GM23338 (cell line): ENCODE measurements at regions not wholly inside any gene's neighbourhood (a gene's known extent, or its start where the extent isn't known, plus 50 kb on each side); places are given as distances from the start of the nearest gene placed in this dataset.

Source experiments
- ATAC-seq: fragments of 200-7000 bp; cut with Tn5 transposase; 3 replicates; pipeline ENCODE4 v1.9.1; 2020
- DNase-seq: peaks from one replicate; pipeline ENCODE4 v3.0.0-alpha.2; 2015; ENCODE audit warnings: low spot score
- H2AFZ ChIP-seq: fragments of 200-600 bp; sonication (generic); 2 replicates; pipeline ENCODE4 v1.8.0; 2016; ENCODE audit warnings: antibody characterized with exemption, mild to moderate bottlenecking, moderate library complexity
- H3F3A ChIP-seq: fragments of 200-600 bp; sonication (generic); replicated peaks from 2 replicates; pipeline ENCODE4 v1.8.0; 2017; ENCODE audit warnings: antibody characterized with exemption, mixed run types, low read depth
- H3K27ac ChIP-seq: fragments of 200-600 bp; sonication (generic); 2 replicates; pipeline ENCODE4 v1.6.1; 2016; ENCODE audit warnings: low read depth
- H3K27me3 ChIP-seq: fragments of 200-600 bp; sonication (generic); 2 replicates; pipeline ENCODE4 v1.8.0; 2016; ENCODE audit warnings: mild to moderate bottlenecking, mixed run types, moderate library complexity; ENCODE audit not compliant: insufficient read depth
- H3K36me3 ChIP-seq: fragments of 200-600 bp; sonication (generic); 2 replicates; pipeline ENCODE4 v1.8.0; 2016; ENCODE audit warnings: mild to moderate bottlenecking; ENCODE audit not compliant: insufficient read depth
- H3K4me1 ChIP-seq: fragments of 200-600 bp; sonication (generic); 2 replicates; pipeline ENCODE4 v1.8.0; 2016; ENCODE audit warnings: mild to moderate bottlenecking, moderate library complexity; ENCODE audit not compliant: insufficient read depth
- H3K4me2 ChIP-seq: fragments of 200-600 bp; sonication (generic); 2 replicates; pipeline ENCODE4 v1.7.1; 2017; ENCODE audit warnings: mixed run types
- H3K4me3 ChIP-seq: fragments of 200-600 bp; sonication (generic); 2 replicates; pipeline ENCODE4 v1.6.1; 2016; ENCODE audit warnings: mixed run types
- H3K79me2 ChIP-seq: fragments of 200-600 bp; sonication (generic); replicated peaks from 2 replicates; pipeline ENCODE4 v1.8.0; 2017; ENCODE audit warnings: mild to moderate bottlenecking; ENCODE audit not compliant: insufficient read depth
- H3K9me2 ChIP-seq: fragments of 200-600 bp; sonication (generic); 2 replicates; pipeline ENCODE4 v1.8.0; 2017; ENCODE audit not compliant: insufficient read depth
- H4K20me1 ChIP-seq: fragments of 200-600 bp; sonication (generic); replicated peaks from 2 replicates; pipeline ENCODE4 v1.8.0; 2017; ENCODE audit warnings: mild to moderate bottlenecking; ENCODE audit not compliant: insufficient read depth
- H3K27ac Mint-ChIP-seq: 2 replicates; pipeline ENCODE4 v1.8.0; 2020; ENCODE audit warnings: inconsistent platforms, mild to moderate bottlenecking, moderate library complexity, mixed read lengths
- H3K27me3 Mint-ChIP-seq: 3 replicates; pipeline ENCODE4 v1.8.0; 2022; ENCODE audit warnings: low read depth, mild to moderate bottlenecking, moderate library complexity, mixed read lengths, inconsistent platforms; ENCODE audit not compliant: insufficient read depth, poor library complexity
- H3K36me3 Mint-ChIP-seq: 3 replicates; pipeline ENCODE4 v1.8.0; 2021; ENCODE audit warnings: low read depth, mild to moderate bottlenecking, inconsistent platforms, moderate library complexity, mixed read lengths
- H3K4me1 Mint-ChIP-seq: 3 replicates; pipeline ENCODE4 v1.8.0; 2020; ENCODE audit warnings: mild to moderate bottlenecking, inconsistent platforms, mixed read lengths
- H3K4me3 Mint-ChIP-seq: 3 replicates; pipeline ENCODE4 v1.8.0; 2021; ENCODE audit warnings: moderate library complexity, mild to moderate bottlenecking, inconsistent platforms, mixed read lengths
- H3K9me3 Mint-ChIP-seq: 3 replicates; pipeline ENCODE4 v1.8.0; 2020; ENCODE audit warnings: moderate library complexity, mild to moderate bottlenecking, inconsistent platforms, mixed read lengths
- CREB1 ChIP-seq: fragments of 250-450 bp; sonication (Bioruptor Pico); IDR thresholded peaks from 2 replicates; pipeline ENCODE4 v1.5.0; 2020; ENCODE audit warnings: low read depth, mild to moderate bottlenecking, moderate library complexity
- EZH2 ChIP-seq: fragments of 200-600 bp; sonication (generic); IDR thresholded peaks from one replicate; pipeline ENCODE4 v1.8.0; 2017; ENCODE audit warnings: antibody characterized with exemption, mild to moderate bottlenecking, low read depth; ENCODE audit not compliant: unreplicated experiment
- EZH2phosphoT487 ChIP-seq: fragments of 200-600 bp; sonication (generic); IDR thresholded peaks from one replicate; pipeline ENCODE4 v1.8.1; 2018; ENCODE audit warnings: antibody characterized with exemption; ENCODE audit not compliant: unreplicated experiment
- JUNB ChIP-seq: IDR thresholded peaks from one replicate; pipeline ENCODE4 v1.6.1; 2016; ENCODE audit warnings: antibody characterized with exemption; ENCODE audit not compliant: unreplicated experiment
- NANOG ChIP-seq: IDR thresholded peaks from 2 replicates; pipeline ENCODE4 v1.6.1; 2016; ENCODE audit warnings: antibody characterized with exemption, borderline replicate concordance
- POLR2AphosphoS5 ChIP-seq: IDR thresholded peaks from 2 replicates; pipeline ENCODE4 v1.6.1; 2016; ENCODE audit warnings: antibody characterized with exemption, low read depth
- STAT1 ChIP-seq: IDR thresholded peaks from one replicate; pipeline ENCODE4 v1.6.1; 2016; ENCODE audit warnings: antibody characterized with exemption; ENCODE audit not compliant: unreplicated experiment
- ZNF114 ChIP-seq: fragments of 250-450 bp; sonication (Bioruptor Pico); IDR thresholded peaks from 2 replicates; pipeline ENCODE4 v1.5.0; 2020; ENCODE audit warnings: mild to moderate bottlenecking, moderate library complexity
- ZNF331 ChIP-seq: fragments of 250-450 bp; sonication (Bioruptor Pico); IDR thresholded peaks from 2 replicates; pipeline ENCODE4 v1.5.0; 2020; ENCODE audit warnings: low read depth, mild to moderate bottlenecking, moderate library complexity
- TF ChIP-seq, protein P1 (sequence below): IDR thresholded peaks from one replicate; pipeline ENCODE4 v1.6.1; 2018; ENCODE audit warnings: antibody characterized with exemption; ENCODE audit not compliant: unreplicated experiment
- TF ChIP-seq, protein P2 (sequence below): IDR thresholded peaks from 2 replicates; pipeline ENCODE4 v1.6.1; 2016; ENCODE audit warnings: antibody characterized with exemption
- TF ChIP-seq, protein P3 (sequence below), 2 experiments: fragments of 200-600 bp in 1 of 2; sonication (generic) in 1 of 2; conservative IDR thresholded peaks; 2 replicates each; pipeline versions ENCODE4 v1.5.1 to v1.6.1; 2016 to 2017; ENCODE audit warnings: antibody characterized with exemption in 2 of 2, low read depth in 2 of 2, mild to moderate bottlenecking in 2 of 2, moderate library complexity in 1 of 2
- TF ChIP-seq, protein P4 (sequence below): fragments of 250-450 bp; sonication (Bioruptor Pico); IDR thresholded peaks from 2 replicates; pipeline ENCODE4 v1.5.0; 2020; ENCODE audit warnings: mild to moderate bottlenecking, moderate library complexity

DNA sequence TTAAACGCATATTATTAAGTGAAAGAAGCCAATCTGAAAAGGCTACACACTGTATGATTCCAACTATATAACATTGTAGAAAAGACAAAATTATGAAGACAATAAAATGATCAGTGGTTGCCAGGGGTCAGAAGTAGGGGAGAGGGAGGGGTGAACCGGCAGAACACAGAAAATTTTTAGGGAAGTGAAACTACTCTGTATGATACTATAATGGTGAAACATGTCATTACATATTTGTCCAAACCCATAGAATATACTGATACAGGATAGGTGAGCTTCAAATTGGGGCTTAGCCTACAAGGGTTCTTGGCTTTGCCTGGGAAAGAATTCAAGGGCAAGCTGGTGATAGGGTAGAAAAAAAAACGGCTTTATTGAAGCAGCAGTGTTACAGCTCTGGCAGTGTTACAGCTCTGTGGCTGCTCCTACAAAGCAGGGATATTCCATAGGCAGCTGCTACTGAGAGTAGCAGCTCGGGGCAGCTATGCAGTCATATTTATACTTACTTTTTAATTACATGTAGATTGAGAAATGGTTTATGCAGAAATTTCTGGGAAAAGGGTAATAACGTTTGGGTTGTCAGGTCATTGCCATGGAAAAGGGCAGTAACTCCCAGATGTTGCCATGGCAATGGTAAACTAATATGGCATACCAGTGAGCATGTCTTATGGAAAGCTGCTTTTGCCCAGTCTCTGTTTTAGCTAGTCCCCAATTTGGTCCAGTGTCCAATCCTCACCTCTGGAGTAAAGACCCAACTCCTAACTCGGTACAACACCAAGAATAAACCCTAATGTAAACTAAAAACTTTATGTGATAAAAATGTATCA is 125.1 kb upstream of the SLC25A36 start:
- Histone ChIP-seq H4K20me1 (no peaks in the 10 kb centered on the region), H3K27me3 (no peaks in the 10 kb centered on the region), H3F3A (no peaks in the 10 kb centered on the region), H3K9me2 (peaks cover 1% of the 10 kb centered on the region), H3K4me1 (no peaks in the 10 kb centered on the region), H3K79me2 (no peaks in the 10 kb centered on the region), H3K36me3 (0 out of 2 replicates have a peak, but pooled peaks cover 6% of the 10 kb centered on the region), H2AFZ (no peak overlapping the region), H3K4me2 (no peak overlapping the region), H3K4me3 (no peak overlapping the region), H3K27ac (no peak overlapping the region)
- H3K4me3 Mint-ChIP-seq: no peak overlapping the region
- H3K27me3 Mint-ChIP-seq: no peaks in the 10 kb centered on the region
- H3K27ac Mint-ChIP-seq: no peak overlapping the region
- H3K36me3 Mint-ChIP-seq: 0 out of 3 replicates have a peak, but pooled peaks cover 3% of the 10 kb centered on the region
- DNase-seq (no peak), ATAC-seq (no peak)
- H3K9me3 Mint-ChIP-seq: peaks cover 15% of the 10 kb centered on the region; the same call in 2 of the 3 replicates
- H3K4me1 Mint-ChIP-seq: 0 out of 3 replicates have a peak, but pooled peaks cover under 1% of the 10 kb centered on the region
- TF ChIP-seq, protein P1, sequence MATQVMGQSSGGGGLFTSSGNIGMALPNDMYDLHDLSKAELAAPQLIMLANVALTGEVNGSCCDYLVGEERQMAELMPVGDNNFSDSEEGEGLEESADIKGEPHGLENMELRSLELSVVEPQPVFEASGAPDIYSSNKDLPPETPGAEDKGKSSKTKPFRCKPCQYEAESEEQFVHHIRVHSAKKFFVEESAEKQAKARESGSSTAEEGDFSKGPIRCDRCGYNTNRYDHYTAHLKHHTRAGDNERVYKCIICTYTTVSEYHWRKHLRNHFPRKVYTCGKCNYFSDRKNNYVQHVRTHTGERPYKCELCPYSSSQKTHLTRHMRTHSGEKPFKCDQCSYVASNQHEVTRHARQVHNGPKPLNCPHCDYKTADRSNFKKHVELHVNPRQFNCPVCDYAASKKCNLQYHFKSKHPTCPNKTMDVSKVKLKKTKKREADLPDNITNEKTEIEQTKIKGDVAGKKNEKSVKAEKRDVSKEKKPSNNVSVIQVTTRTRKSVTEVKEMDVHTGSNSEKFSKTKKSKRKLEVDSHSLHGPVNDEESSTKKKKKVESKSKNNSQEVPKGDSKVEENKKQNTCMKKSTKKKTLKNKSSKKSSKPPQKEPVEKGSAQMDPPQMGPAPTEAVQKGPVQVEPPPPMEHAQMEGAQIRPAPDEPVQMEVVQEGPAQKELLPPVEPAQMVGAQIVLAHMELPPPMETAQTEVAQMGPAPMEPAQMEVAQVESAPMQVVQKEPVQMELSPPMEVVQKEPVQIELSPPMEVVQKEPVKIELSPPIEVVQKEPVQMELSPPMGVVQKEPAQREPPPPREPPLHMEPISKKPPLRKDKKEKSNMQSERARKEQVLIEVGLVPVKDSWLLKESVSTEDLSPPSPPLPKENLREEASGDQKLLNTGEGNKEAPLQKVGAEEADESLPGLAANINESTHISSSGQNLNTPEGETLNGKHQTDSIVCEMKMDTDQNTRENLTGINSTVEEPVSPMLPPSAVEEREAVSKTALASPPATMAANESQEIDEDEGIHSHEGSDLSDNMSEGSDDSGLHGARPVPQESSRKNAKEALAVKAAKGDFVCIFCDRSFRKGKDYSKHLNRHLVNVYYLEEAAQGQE: no peak
- TF ChIP-seq ZNF114 (CRISPR knock-in tag) (no peak), NANOG (no peak), EZH2 (no peak), STAT1 (no peak), POLR2AphosphoS5 (no peak), CREB1 (CRISPR knock-in tag) (no peak), ZNF331 (CRISPR knock-in tag) (no peak), JUNB (no peak), EZH2phosphoT487 (no peak)
- TF ChIP-seq, protein P2, sequence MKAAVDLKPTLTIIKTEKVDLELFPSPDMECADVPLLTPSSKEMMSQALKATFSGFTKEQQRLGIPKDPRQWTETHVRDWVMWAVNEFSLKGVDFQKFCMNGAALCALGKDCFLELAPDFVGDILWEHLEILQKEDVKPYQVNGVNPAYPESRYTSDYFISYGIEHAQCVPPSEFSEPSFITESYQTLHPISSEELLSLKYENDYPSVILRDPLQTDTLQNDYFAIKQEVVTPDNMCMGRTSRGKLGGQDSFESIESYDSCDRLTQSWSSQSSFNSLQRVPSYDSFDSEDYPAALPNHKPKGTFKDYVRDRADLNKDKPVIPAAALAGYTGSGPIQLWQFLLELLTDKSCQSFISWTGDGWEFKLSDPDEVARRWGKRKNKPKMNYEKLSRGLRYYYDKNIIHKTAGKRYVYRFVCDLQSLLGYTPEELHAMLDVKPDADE: no peak
- TF ChIP-seq, protein P3, sequence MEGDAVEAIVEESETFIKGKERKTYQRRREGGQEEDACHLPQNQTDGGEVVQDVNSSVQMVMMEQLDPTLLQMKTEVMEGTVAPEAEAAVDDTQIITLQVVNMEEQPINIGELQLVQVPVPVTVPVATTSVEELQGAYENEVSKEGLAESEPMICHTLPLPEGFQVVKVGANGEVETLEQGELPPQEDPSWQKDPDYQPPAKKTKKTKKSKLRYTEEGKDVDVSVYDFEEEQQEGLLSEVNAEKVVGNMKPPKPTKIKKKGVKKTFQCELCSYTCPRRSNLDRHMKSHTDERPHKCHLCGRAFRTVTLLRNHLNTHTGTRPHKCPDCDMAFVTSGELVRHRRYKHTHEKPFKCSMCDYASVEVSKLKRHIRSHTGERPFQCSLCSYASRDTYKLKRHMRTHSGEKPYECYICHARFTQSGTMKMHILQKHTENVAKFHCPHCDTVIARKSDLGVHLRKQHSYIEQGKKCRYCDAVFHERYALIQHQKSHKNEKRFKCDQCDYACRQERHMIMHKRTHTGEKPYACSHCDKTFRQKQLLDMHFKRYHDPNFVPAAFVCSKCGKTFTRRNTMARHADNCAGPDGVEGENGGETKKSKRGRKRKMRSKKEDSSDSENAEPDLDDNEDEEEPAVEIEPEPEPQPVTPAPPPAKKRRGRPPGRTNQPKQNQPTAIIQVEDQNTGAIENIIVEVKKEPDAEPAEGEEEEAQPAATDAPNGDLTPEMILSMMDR (conservative IDR thresholded peaks at IDR 0.05; ENCODE audit: low read depth in 2 of 2): no peak
- TF ChIP-seq, protein P4, sequence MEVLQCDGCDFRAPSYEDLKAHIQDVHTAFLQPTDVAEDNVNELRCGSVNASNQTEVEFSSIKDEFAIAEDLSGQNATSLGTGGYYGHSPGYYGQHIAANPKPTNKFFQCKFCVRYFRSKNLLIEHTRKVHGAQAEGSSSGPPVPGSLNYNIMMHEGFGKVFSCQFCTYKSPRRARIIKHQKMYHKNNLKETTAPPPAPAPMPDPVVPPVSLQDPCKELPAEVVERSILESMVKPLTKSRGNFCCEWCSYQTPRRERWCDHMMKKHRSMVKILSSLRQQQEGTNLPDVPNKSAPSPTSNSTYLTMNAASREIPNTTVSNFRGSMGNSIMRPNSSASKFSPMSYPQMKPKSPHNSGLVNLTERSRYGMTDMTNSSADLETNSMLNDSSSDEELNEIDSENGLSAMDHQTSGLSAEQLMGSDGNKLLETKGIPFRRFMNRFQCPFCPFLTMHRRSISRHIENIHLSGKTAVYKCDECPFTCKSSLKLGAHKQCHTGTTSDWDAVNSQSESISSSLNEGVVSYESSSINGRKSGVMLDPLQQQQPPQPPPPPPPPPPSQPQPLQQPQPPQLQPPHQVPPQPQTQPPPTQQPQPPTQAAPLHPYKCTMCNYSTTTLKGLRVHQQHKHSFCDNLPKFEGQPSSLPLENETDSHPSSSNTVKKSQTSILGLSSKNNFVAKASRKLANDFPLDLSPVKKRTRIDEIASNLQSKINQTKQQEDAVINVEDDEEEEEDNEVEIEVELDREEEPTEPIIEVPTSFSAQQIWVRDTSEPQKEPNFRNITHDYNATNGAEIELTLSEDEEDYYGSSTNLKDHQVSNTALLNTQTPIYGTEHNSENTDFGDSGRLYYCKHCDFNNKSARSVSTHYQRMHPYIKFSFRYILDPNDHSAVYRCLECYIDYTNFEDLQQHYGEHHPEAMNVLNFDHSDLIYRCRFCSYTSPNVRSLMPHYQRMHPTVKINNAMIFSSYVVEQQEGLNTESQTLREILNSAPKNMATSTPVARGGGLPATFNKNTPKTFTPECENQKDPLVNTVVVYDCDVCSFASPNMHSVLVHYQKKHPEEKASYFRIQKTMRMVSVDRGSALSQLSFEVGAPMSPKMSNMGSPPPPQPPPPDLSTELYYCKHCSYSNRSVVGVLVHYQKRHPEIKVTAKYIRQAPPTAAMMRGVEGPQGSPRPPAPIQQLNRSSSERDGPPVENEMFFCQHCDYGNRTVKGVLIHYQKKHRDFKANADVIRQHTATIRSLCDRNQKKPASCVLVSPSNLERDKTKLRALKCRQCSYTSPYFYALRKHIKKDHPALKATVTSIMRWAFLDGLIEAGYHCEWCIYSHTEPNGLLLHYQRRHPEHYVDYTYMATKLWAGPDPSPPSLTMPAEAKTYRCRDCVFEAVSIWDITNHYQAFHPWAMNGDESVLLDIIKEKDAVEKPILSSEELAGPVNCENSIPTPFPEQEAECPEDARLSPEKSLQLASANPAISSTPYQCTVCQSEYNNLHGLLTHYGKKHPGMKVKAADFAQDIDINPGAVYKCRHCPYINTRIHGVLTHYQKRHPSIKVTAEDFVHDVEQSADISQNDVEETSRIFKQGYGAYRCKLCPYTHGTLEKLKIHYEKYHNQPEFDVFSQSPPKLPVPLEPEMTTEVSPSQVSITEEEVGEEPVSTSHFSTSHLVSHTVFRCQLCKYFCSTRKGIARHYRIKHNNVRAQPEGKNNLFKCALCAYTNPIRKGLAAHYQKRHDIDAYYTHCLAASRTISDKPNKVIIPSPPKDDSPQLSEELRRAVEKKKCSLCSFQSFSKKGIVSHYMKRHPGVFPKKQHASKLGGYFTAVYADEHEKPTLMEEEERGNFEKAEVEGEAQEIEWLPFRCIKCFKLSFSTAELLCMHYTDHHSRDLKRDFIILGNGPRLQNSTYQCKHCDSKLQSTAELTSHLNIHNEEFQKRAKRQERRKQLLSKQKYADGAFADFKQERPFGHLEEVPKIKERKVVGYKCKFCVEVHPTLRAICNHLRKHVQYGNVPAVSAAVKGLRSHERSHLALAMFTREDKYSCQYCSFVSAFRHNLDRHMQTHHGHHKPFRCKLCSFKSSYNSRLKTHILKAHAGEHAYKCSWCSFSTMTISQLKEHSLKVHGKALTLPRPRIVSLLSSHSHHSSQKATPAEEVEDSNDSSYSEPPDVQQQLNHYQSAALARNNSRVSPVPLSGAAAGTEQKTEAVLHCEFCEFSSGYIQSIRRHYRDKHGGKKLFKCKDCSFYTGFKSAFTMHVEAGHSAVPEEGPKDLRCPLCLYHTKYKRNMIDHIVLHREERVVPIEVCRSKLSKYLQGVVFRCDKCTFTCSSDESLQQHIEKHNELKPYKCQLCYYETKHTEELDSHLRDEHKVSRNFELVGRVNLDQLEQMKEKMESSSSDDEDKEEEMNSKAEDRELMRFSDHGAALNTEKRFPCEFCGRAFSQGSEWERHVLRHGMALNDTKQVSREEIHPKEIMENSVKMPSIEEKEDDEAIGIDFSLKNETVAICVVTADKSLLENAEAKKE (CRISPR knock-in tag): no peak
